ENCODE measurements at regions not wholly inside any gene's neighbourhood (a gene's known extent, or its start where the extent isn't known, plus 50 kb on each side); places are given as distances from the start of the nearest gene placed in this dataset.
A peak's percentile ranks its signal among the peaks of the same experiment; 100 is the strongest.
"Not testable (repeated sequence)": the region's sequence is repeated elsewhere in the genome, so short reads cannot be mapped to it uniquely, and the experiment has no call there.

GRCh38 chr2:201568217-201568820, 75.0 kb downstream of the TMEM237 start:
- no peak for DNase-seq (ENCODE audit: low read depth, low spot score)
- in situ Hi-C loops (cut with HindIII; ENCODE audit: low pct_unique_long_range_greater_than_20kb, low sequenced_read_pairs), result no loop called here

- no peak for DNase-seq (ENCODE audit: low read depth, low spot score)
- in situ Hi-C loops (cut with HindIII; ENCODE audit: low pct_unique_long_range_greater_than_20kb, low sequenced_read_pairs), result no loop called here
Measured at GRCh38 chr2:201559067-201559710, 84.1 kb downstream of the TMEM237 start.

- in situ Hi-C loops (cut with HindIII; ENCODE audit: low pct_unique_long_range_greater_than_20kb, low sequenced_read_pairs), result no loop called here
- no peak for DNase-seq (ENCODE audit: low read depth, low spot score)
Measured at GRCh38 chr2:201558665-201559064, 84.6 kb downstream of the TMEM237 start.

- in situ Hi-C loops (cut with HindIII; ENCODE audit: low pct_unique_long_range_greater_than_20kb, low sequenced_read_pairs), result no loop called here
- no peak for DNase-seq (ENCODE audit: low read depth, low spot score)
Measured at GRCh38 chr2:201558232-201558631, 85.1 kb downstream of the TMEM237 start.

- in situ Hi-C loops (cut with HindIII; ENCODE audit: low pct_unique_long_range_greater_than_20kb, low sequenced_read_pairs), result no loop called here
- DNase-seq (ENCODE audit: low read depth, low spot score), result no peak
Measured at GRCh38 chr2:201551901-201552300, 91.4 kb downstream of the TMEM237 start.

- DNase-seq (ENCODE audit: low read depth, low spot score), result no peak
Measured at GRCh38 chr2:201546576-201546975, 95.0 kb downstream of the STRADB start.

GRCh38 chr2:201542291-201542690, 90.8 kb downstream of the STRADB start:
- in situ Hi-C loops (cut with HindIII; ENCODE audit: low pct_unique_long_range_greater_than_20kb, low sequenced_read_pairs), result no loop called here
- DNase-seq (ENCODE audit: low read depth, low spot score), result no peak

More at GRCh38 chr2:201546576-201546975, 95.0 kb downstream of the STRADB start:
- in situ Hi-C loops (cut with HindIII; ENCODE audit: low pct_unique_long_range_greater_than_20kb, low sequenced_read_pairs), result no loop called here

- DNase-seq (ENCODE audit: low read depth, low spot score); in situ Hi-C loops (cut with HindIII; ENCODE audit: low pct_unique_long_range_greater_than_20kb, low sequenced_read_pairs): not testable (repeated sequence)
Measured at GRCh38 chr2:201539271-201539670, 87.7 kb downstream of the STRADB start.

GRCh38 chr2:201538025-201538424, 86.5 kb downstream of the STRADB start:
- DNase-seq (ENCODE audit: low read depth, low spot score), result no peak
- in situ Hi-C loops (cut with HindIII; ENCODE audit: low pct_unique_long_range_greater_than_20kb, low sequenced_read_pairs), result no loop called here

GRCh38 chr2:201536754-201537153, 85.2 kb downstream of the STRADB start:
- in situ Hi-C loops (cut with HindIII; ENCODE audit: low pct_unique_long_range_greater_than_20kb, low sequenced_read_pairs), result no loop called here
- no peak for DNase-seq (ENCODE audit: low read depth, low spot score)

- no peak for DNase-seq (ENCODE audit: low read depth, low spot score)
- in situ Hi-C loops (cut with HindIII; ENCODE audit: low pct_unique_long_range_greater_than_20kb, low sequenced_read_pairs), result no loop called here
Measured at GRCh38 chr2:201536046-201536445, 84.5 kb downstream of the STRADB start.

GRCh38 chr2:201532686-201533304, 81.3 kb downstream of the STRADB start:
- peak; percentile 3 for DNase-seq (ENCODE audit: low read depth, low spot score)
- in situ Hi-C loops (cut with HindIII; ENCODE audit: low pct_unique_long_range_greater_than_20kb, low sequenced_read_pairs), result no loop called here

Small RNA genes in the stretch of these regions (small RNA-seq; reads per million reads assigned to genes)
- 0 reads per million in 2 experiments for gene MTND4LP16
